AG04450 (cell line): ENCODE measurements at regions not wholly inside any gene's neighbourhood (a gene's known extent, or its start where the extent isn't known, plus 50 kb on each side); places are given as distances from the start of the nearest gene placed in this dataset.

Source experiments
- CTCF ChIA-PET: fragments of 300-600, 350-600 bp; formaldehyde crosslinking; extraction: SDS; loops from one replicate; lab custom pipeline; 2022; ENCODE audit warnings: antibody characterized with exemption, inconsistent platforms; lab: Charles Lee
- POLR2A ChIA-PET: fragments of 350-600 bp; formaldehyde crosslinking; extraction: SDS; loops from one replicate; lab custom pipeline; 2021; ENCODE audit warnings: antibody characterized with exemption, inconsistent platforms; lab: Yijun Ruan, JAX
- DNase-seq: peaks from one replicate; pipeline ENCODE4 v3.0.0-alpha.2; 2011; ENCODE audit warnings: low read depth, low spot score
- H3K27ac ChIP-seq: one replicate; pipeline ENCODE4 v1.5.1; 2012; ENCODE audit warnings: low read depth, low read length, control low read depth
- H3K27me3 ChIP-seq: one replicate; pipeline ENCODE4 v1.6.0; 2012; ENCODE audit warnings: low read length; ENCODE audit not compliant: control insufficient read depth, insufficient read depth
- H3K4me3 ChIP-seq: 2 replicates; pipeline ENCODE4 v1.5.1; 2011; ENCODE audit warnings: mild to moderate bottlenecking, low read depth, low read length, control low read depth
- H3K9me3 ChIP-seq: 2 replicates; pipeline ENCODE4 v1.5.1; 2012; ENCODE audit warnings: low read length; ENCODE audit not compliant: control insufficient read depth, insufficient read depth
- CTCF ChIP-seq: IDR thresholded peaks from 2 replicates; pipeline ENCODE4 v1.5.1; 2011; ENCODE audit warnings: low read depth, low read length, control low read depth, inconsistent platforms

- CTCF ChIA-PET, result no interaction called here
- H3K27ac ChIP-seq, result no peak overlapping the region
- H3K9me3 ChIP-seq, result no peaks in the 10 kb centered on the region
- H3K27me3 ChIP-seq, result no peaks in the 10 kb centered on the region
- TF ChIP-seq CTCF, result no peak
- POLR2A ChIA-PET, result interaction anchor here (0.7 kb wide), 1 partner anchor 94 kb away, joined by 3 read pairs; no protein-coding TSS in a partner anchor
- no peak for DNase-seq
- no peak overlapping the region for H3K4me3 ChIP-seq
These were observed 67.0 kb upstream of the CAV2 start for GRCh38 chr7:116432527-116432916.

- H3K27me3 ChIP-seq, result no peaks in the 10 kb centered on the region
- ChIA-PET CTCF (interaction anchor here (1.3 kb wide), 1 partner anchor 93 kb away, joined by 3 read pairs; no protein-coding TSS in a partner anchor), POLR2A (no interaction called here)
- H3K4me3 ChIP-seq, result no peak overlapping the region
- TF ChIP-seq CTCF, result no peak
- no peak for DNase-seq
- H3K9me3 ChIP-seq, result no peaks in the 10 kb centered on the region
- H3K27ac ChIP-seq, result no peak overlapping the region
These were observed 66.3 kb upstream of the CAV2 start for GRCh38 chr7:116433246-116433645.

GRCh38 chr7:116434820-116435341 lies 64.7 kb upstream of the CAV2 start:
- Histone ChIP-seq H3K27me3 (no peaks in the 10 kb centered on the region), H3K27ac (no peak overlapping the region), H3K9me3 (no peaks in the 10 kb centered on the region), H3K4me3 (no peak overlapping the region)
- TF ChIP-seq CTCF, result no peak
- POLR2A ChIA-PET, result no interaction called here
- peak; percentile 26 for DNase-seq
- CTCF ChIA-PET, result no interaction called here

GRCh38 chr7:116436305-116436826 lies 63.2 kb upstream of the CAV2 start:
- Histone ChIP-seq H3K27ac (no peak overlapping the region), H3K9me3 (no peaks in the 10 kb centered on the region), H3K4me3 (no peak overlapping the region), H3K27me3 (no peaks in the 10 kb centered on the region)
- DNase-seq, result no peak
- CTCF ChIA-PET, result no interaction called here
- POLR2A ChIA-PET, result no interaction called here
- TF ChIP-seq CTCF, result no peak

GRCh38 chr7:116438267-116438666 lies 61.3 kb upstream of the CAV2 start:
- no peak for DNase-seq
- Histone ChIP-seq H3K9me3 (no peaks in the 10 kb centered on the region), H3K27me3 (no peaks in the 10 kb centered on the region), H3K27ac (no peak overlapping the region), H3K4me3 (no peak overlapping the region)
- CTCF ChIA-PET, result interaction anchor here (0.6 to 2.1 kb wide), 5 partner anchors 9 to 180 kb away, joined by 3 to 6 read pairs (median 4); partner anchors contain the start of gene CAV2
- TF ChIP-seq CTCF, result no peak
- POLR2A ChIA-PET, result no interaction called here
